ENCODE measurements at regions not wholly inside any gene's neighbourhood (a gene's known extent, or its start where the extent isn't known, plus 50 kb on each side); places are given as distances from the start of the nearest gene placed in this dataset.
"Not testable (repeated sequence)": the region's sequence is repeated elsewhere in the genome, so short reads cannot be mapped to it uniquely, and the experiment has no call there.

DNA sequence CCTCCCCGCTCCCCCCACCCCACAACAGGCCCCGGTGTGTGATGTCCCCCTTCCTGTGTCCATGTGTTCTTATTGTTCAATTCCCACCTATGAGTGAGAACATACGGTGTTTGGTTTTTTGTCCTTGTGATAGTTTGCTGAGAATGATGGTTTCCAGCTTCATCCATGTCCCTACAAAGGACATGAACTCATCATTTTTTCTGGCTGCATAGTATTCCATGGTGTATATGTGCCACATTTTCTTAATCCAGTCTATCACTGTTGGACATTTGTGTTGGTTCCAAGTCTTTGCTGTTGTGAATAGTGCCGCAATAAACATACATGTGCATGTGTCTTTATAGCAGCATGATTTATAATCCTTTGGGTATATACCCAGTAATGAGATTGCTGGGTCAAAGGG lies 104.3 kb downstream of the MTPN start:
- H3K9ac ChIP-seq; H4K20me1 ChIP-seq (ENCODE audit: insufficient read depth); H3K27ac ChIP-seq; H3K4me1 ChIP-seq (ENCODE audit: low read depth, poor library complexity, severe bottlenecking); H3K4me2 ChIP-seq; H3K4me3 ChIP-seq (IDR thresholded peaks at IDR 0.05; ENCODE audit: insufficient read depth, low read depth, low read length); H3K36me3 ChIP-seq (ENCODE audit: insufficient read depth); H3K27me3 ChIP-seq (ENCODE audit: insufficient read depth, low read depth); H2AFZ ChIP-seq (ENCODE audit: low read depth); H3K79me2 ChIP-seq (ENCODE audit: insufficient read depth, low read depth): not testable (repeated sequence)

DNA sequence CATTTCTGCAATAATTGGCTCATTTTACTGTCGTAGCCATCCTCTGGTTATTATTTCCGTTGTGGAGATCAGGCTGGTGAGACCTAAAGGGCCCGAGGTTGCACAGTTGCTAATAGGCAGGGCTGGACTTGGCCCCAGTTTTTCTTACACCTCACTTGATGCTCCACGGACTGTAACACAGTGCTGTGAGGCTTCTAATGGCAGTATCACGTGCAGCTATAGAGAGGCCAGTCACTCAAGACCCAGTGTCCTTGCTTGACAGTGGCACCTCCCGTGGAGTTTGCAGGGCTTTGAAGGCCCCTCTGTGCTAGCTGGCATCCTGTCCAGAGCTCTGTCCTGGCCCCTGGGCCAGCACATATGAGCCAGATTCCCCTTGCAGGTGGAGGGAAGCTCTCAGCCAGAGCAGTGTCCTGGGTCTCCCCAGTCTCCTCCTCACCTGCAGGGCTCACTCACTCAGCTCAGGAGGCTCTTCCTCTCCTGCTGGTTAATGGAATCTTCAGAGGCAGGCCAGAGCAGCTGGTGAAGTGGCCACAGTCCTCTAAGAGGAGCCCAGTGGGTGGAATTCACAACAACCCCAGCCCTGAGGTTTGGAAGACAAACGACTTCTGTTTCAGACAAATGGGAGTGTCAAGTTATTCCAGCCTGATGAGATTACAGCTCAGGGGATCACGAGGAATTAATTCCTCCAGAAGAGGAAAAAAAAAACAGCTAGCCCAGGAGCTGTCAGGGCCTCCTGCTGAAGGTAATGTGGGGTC lies 114.2 kb upstream of the FAM180A start:
- no peak overlapping the region for H3K27ac ChIP-seq
- H3K79me2 ChIP-seq (ENCODE audit: insufficient read depth, low read depth) = no peaks in the 10 kb centered on the region
- H4K20me1 ChIP-seq (ENCODE audit: insufficient read depth) = no peaks in the 10 kb centered on the region
- TF ChIP-seq, protein P1, sequence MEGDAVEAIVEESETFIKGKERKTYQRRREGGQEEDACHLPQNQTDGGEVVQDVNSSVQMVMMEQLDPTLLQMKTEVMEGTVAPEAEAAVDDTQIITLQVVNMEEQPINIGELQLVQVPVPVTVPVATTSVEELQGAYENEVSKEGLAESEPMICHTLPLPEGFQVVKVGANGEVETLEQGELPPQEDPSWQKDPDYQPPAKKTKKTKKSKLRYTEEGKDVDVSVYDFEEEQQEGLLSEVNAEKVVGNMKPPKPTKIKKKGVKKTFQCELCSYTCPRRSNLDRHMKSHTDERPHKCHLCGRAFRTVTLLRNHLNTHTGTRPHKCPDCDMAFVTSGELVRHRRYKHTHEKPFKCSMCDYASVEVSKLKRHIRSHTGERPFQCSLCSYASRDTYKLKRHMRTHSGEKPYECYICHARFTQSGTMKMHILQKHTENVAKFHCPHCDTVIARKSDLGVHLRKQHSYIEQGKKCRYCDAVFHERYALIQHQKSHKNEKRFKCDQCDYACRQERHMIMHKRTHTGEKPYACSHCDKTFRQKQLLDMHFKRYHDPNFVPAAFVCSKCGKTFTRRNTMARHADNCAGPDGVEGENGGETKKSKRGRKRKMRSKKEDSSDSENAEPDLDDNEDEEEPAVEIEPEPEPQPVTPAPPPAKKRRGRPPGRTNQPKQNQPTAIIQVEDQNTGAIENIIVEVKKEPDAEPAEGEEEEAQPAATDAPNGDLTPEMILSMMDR (conservative IDR thresholded peaks at IDR 0.05; ENCODE audit: low read depth, low read length) = no peak
- no peak overlapping the region for H3K4me3 ChIP-seq (IDR thresholded peaks at IDR 0.05; ENCODE audit: insufficient read depth, low read depth, low read length)
- H3K4me2 ChIP-seq = no peak overlapping the region
- no peaks in the 10 kb centered on the region for H3K36me3 ChIP-seq (ENCODE audit: insufficient read depth)
- no peak overlapping the region for H2AFZ ChIP-seq (ENCODE audit: low read depth)
- no peak overlapping the region for H3K9ac ChIP-seq
- no peaks in the 10 kb centered on the region for H3K27me3 ChIP-seq (ENCODE audit: insufficient read depth, low read depth)
- H3K4me1 ChIP-seq (ENCODE audit: low read depth, poor library complexity, severe bottlenecking) = peaks cover 6% of the 10 kb centered on the region

DNA sequence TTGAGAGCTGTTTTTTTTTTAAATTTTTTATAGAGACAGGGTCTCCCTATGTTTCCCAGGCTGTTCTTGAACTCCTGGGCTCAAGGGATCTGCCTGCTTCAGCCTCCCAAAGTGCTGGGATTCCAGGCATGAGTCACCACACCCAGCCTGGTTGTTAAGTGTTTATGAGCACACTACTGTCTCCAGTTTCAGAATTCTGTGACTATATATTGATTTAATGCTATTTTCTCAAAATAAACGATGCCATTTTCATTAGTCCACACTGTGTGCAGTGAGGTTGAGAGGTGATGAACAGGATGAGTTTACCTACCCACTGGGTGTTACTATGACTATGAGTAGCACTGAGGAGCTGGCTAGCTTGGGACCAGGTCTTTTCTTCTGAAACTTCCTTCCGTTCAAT lies 110.9 kb upstream of the FAM180A start:
- Histone ChIP-seq H3K4me3 (IDR thresholded peaks at IDR 0.05; ENCODE audit: insufficient read depth, low read depth, low read length) (no peak overlapping the region), H4K20me1 (ENCODE audit: insufficient read depth) (no peaks in the 10 kb centered on the region), H3K27ac (no peak overlapping the region), H2AFZ (ENCODE audit: low read depth) (no peak overlapping the region), H3K36me3 (ENCODE audit: insufficient read depth) (no peaks in the 10 kb centered on the region), H3K4me2 (no peak overlapping the region), H3K79me2 (ENCODE audit: insufficient read depth, low read depth) (no peaks in the 10 kb centered on the region), H3K9ac (no peak overlapping the region), H3K27me3 (ENCODE audit: insufficient read depth, low read depth) (no peaks in the 10 kb centered on the region), H3K4me1 (ENCODE audit: low read depth, poor library complexity, severe bottlenecking) (peaks cover 26% of the 10 kb centered on the region)
- TF ChIP-seq, protein P1 (conservative IDR thresholded peaks at IDR 0.05; ENCODE audit: low read depth, low read length) = no peak

DNA sequence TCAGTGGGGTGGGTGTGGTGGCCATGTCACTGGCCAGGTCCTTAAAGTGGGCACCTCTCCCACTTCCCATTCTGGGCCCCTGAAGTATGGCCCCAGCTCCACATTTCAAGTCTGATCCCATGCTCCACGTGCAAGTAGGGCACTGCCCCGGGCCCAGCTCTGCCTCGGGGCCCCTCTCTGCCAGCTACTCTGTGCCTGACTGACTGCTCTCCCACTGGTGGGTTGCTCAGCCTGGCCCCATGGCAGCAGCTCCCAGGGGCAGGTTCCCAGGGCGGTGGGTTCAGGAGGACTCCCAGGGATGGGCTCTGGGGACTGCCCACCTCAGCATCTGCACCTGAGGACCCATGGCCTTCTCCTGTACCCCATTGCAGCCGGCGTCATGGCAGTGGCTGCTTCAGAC lies 110.2 kb upstream of the FAM180A start:
- no peak overlapping the region for H3K9ac ChIP-seq
- no peaks in the 10 kb centered on the region for H4K20me1 ChIP-seq (ENCODE audit: insufficient read depth)
- peaks cover 26% of the 10 kb centered on the region for H3K4me1 ChIP-seq (ENCODE audit: low read depth, poor library complexity, severe bottlenecking)
- TF ChIP-seq, protein P1 (conservative IDR thresholded peaks at IDR 0.05; ENCODE audit: low read depth, low read length) = no peak
- no peaks in the 10 kb centered on the region for H3K36me3 ChIP-seq (ENCODE audit: insufficient read depth)
- H3K79me2 ChIP-seq (ENCODE audit: insufficient read depth, low read depth) = no peaks in the 10 kb centered on the region
- H3K27me3 ChIP-seq (ENCODE audit: insufficient read depth, low read depth) = no peaks in the 10 kb centered on the region
- no peak overlapping the region for H2AFZ ChIP-seq (ENCODE audit: low read depth)
- no peak overlapping the region for H3K4me3 ChIP-seq (IDR thresholded peaks at IDR 0.05; ENCODE audit: insufficient read depth, low read depth, low read length)
- H3K27ac ChIP-seq = no peak overlapping the region
- no peak overlapping the region for H3K4me2 ChIP-seq

DNA sequence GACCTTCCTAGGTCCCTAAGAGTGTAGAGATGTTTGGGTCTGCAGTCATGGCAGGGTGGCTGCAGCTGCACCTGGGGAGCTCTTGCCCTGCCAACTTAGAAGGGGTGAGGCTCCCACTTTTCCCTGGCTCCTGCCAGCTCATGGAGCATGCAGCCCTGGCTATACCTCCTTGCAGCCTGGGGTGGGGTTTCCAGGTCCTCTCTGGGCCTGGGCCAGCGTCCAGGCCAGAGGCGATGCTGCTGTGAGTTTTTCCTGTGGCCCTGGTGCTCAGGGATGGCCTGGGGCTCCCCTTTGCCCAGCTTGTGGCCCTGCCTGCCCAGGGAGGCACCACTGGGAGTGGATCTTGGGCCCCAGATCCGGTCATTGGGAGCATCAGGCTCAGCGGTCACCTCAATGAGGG lies 109.8 kb upstream of the FAM180A start:
- H3K9ac ChIP-seq = no peak overlapping the region
- H2AFZ ChIP-seq (ENCODE audit: low read depth) = no peak overlapping the region
- H3K4me2 ChIP-seq = no peak overlapping the region
- peaks cover 26% of the 10 kb centered on the region for H3K4me1 ChIP-seq (ENCODE audit: low read depth, poor library complexity, severe bottlenecking)
- no peaks in the 10 kb centered on the region for H3K27me3 ChIP-seq (ENCODE audit: insufficient read depth, low read depth)
- no peaks in the 10 kb centered on the region for H3K36me3 ChIP-seq (ENCODE audit: insufficient read depth)
- TF ChIP-seq, protein P1 (conservative IDR thresholded peaks at IDR 0.05; ENCODE audit: low read depth, low read length) = no peak
- no peak overlapping the region for H3K27ac ChIP-seq
- no peaks in the 10 kb centered on the region for H4K20me1 ChIP-seq (ENCODE audit: insufficient read depth)
- H3K4me3 ChIP-seq (IDR thresholded peaks at IDR 0.05; ENCODE audit: insufficient read depth, low read depth, low read length) = no peak overlapping the region
- no peaks in the 10 kb centered on the region for H3K79me2 ChIP-seq (ENCODE audit: insufficient read depth, low read depth)

Data from KMS-11 (cell line).